ENCODE measurements at regions not wholly inside any gene's neighbourhood (a gene's known extent, or its start where the extent isn't known, plus 50 kb on each side); places are given as distances from the start of the nearest gene placed in this dataset.

- H3K27me3 ChIP-seq (ENCODE audit: low read length): no peaks in the 10 kb centered on the region
- H4K20me1 ChIP-seq (ENCODE audit: low read length): no peaks in the 10 kb centered on the region
- CTCF ChIA-PET: no interaction called here
- no peaks in the 10 kb centered on the region for H3K79me2 ChIP-seq (ENCODE audit: low read length)
- DNase-seq (no peak), ATAC-seq (no peak)
- no peaks in the 10 kb centered on the region for H3K4me1 ChIP-seq (ENCODE audit: insufficient read depth, low read length)
- H3K9me3 ChIP-seq (ENCODE audit: low read length): no peaks in the 10 kb centered on the region
- POLR2A ChIA-PET (ENCODE audit: unreplicated experiment): no interaction called here
- no peaks in the 10 kb centered on the region for H3K9me2 ChIP-seq (replicated peaks; ENCODE audit: low read length)
- no peak overlapping the region for H3K27ac ChIP-seq (ENCODE audit: low read length)
- H3K4me3 ChIP-seq (ENCODE audit: low read length): no peak overlapping the region
- H2AFZ ChIP-seq (ENCODE audit: low read length): no peak overlapping the region
- no peak overlapping the region for H3K9ac ChIP-seq (ENCODE audit: low read length)
- H3K36me3 ChIP-seq (ENCODE audit: low read depth, low read length): no peaks in the 10 kb centered on the region
- no peaks in the 10 kb centered on the region for H3F3A ChIP-seq (ENCODE audit: low read length, unreplicated experiment)
- no TSS peak for BruUV-seq (replicated peaks)
- no peak overlapping the region for H3K4me2 ChIP-seq (ENCODE audit: low read length)
- intact Hi-C loops (cut with micrococcal nuclease): no loop called here
- no peak for TF ChIP-seq EZH2 (IDR thresholded peaks at IDR 0.05; ENCODE audit: low read length, unreplicated experiment)
- TF ChIP-seq CTCF (conservative IDR thresholded peaks at IDR 0.05; ENCODE audit: low read depth, low read length): no peak
Measured at GRCh38 chr4:24093446-24093845, 203.6 kb upstream of the PPARGC1A start.

- no TSS peak for BruUV-seq (replicated peaks)
- Histone ChIP-seq H3K4me3 (ENCODE audit: low read length) (no peak overlapping the region), H3K79me2 (ENCODE audit: low read length) (no peaks in the 10 kb centered on the region), H3K9me2 (replicated peaks; ENCODE audit: low read length) (no peaks in the 10 kb centered on the region), H2AFZ (ENCODE audit: low read length) (no peak overlapping the region), H4K20me1 (ENCODE audit: low read length) (no peaks in the 10 kb centered on the region), H3K4me1 (ENCODE audit: insufficient read depth, low read length) (no peaks in the 10 kb centered on the region), H3K27me3 (ENCODE audit: low read length) (no peaks in the 10 kb centered on the region), H3K4me2 (ENCODE audit: low read length) (no peak overlapping the region), H3K36me3 (ENCODE audit: low read depth, low read length) (no peaks in the 10 kb centered on the region), H3K9ac (ENCODE audit: low read length) (no peak overlapping the region), H3K9me3 (ENCODE audit: low read length) (no peaks in the 10 kb centered on the region), H3K27ac (ENCODE audit: low read length) (no peak overlapping the region), H3F3A (ENCODE audit: low read length, unreplicated experiment) (no peaks in the 10 kb centered on the region)
- intact Hi-C loops (cut with micrococcal nuclease): no loop called here
- no peak for ATAC-seq
- ChIA-PET CTCF (no interaction called here), POLR2A (ENCODE audit: unreplicated experiment) (no interaction called here)
- TF ChIP-seq EZH2phosphoT487 (IDR thresholded peaks at IDR 0.05; ENCODE audit: borderline replicate concordance, low read length): no peak
- no peak for TF ChIP-seq EZH2 (IDR thresholded peaks at IDR 0.05; ENCODE audit: low read length, unreplicated experiment)
- DNase-seq: no peak
Measured at GRCh38 chr4:24091639-24092233, 201.9 kb upstream of the PPARGC1A start.

- TF ChIP-seq EZH2phosphoT487 (IDR thresholded peaks at IDR 0.05; ENCODE audit: borderline replicate concordance, low read length) (no peak), CTCF (conservative IDR thresholded peaks at IDR 0.05; ENCODE audit: low read depth, low read length) (no peak), EZH2 (IDR thresholded peaks at IDR 0.05; ENCODE audit: low read length, unreplicated experiment) (no peak)
- no peak for ATAC-seq
- H2AFZ ChIP-seq (ENCODE audit: low read length): no peak overlapping the region; the same call in 1 of the 2 replicates
- no peaks in the 10 kb centered on the region for H3K79me2 ChIP-seq (ENCODE audit: low read length)
- ChIA-PET POLR2A (ENCODE audit: unreplicated experiment) (interaction anchor here (0.5 kb wide), 1 partner anchor 1286 kb away, joined by 3 read pairs; no protein-coding TSS in a partner anchor), CTCF (no interaction called here)
- H3K9me3 ChIP-seq (ENCODE audit: low read length): no peaks in the 10 kb centered on the region
- intact Hi-C loops (cut with micrococcal nuclease): no loop called here
- no peaks in the 10 kb centered on the region for H3K9me2 ChIP-seq (replicated peaks; ENCODE audit: low read length)
- H3K27ac ChIP-seq (ENCODE audit: low read length): no peak overlapping the region; the same call in 1 of the 2 replicates
- no peaks in the 10 kb centered on the region for H4K20me1 ChIP-seq (ENCODE audit: low read length)
- BruUV-seq (replicated peaks): no TSS peak
- no peak overlapping the region for H3K4me2 ChIP-seq (ENCODE audit: low read length)
- H3K36me3 ChIP-seq (ENCODE audit: low read depth, low read length): no peaks in the 10 kb centered on the region
- no peaks in the 10 kb centered on the region for H3K27me3 ChIP-seq (ENCODE audit: low read length)
- H3F3A ChIP-seq (ENCODE audit: low read length, unreplicated experiment): no peaks in the 10 kb centered on the region
- H3K9ac ChIP-seq (ENCODE audit: low read length): no peak overlapping the region
- DNase-seq: peak; percentile 1
- no peak overlapping the region for H3K4me3 ChIP-seq (ENCODE audit: low read length)
- H3K4me1 ChIP-seq (ENCODE audit: insufficient read depth, low read length): no peaks in the 10 kb centered on the region
Measured at GRCh38 chr4:24089851-24090534, 200.1 kb upstream of the PPARGC1A start.
